DMS79 (cell line): ENCODE measurements at regions not wholly inside any gene's neighbourhood (a gene's known extent, or its start where the extent isn't known, plus 50 kb on each side); places are given as distances from the start of the nearest gene placed in this dataset.

Experiments used
- DNase-seq: peaks from one replicate; lab custom pipeline; 2025; lab: John Stamatoyannopoulos, UW

DNA sequence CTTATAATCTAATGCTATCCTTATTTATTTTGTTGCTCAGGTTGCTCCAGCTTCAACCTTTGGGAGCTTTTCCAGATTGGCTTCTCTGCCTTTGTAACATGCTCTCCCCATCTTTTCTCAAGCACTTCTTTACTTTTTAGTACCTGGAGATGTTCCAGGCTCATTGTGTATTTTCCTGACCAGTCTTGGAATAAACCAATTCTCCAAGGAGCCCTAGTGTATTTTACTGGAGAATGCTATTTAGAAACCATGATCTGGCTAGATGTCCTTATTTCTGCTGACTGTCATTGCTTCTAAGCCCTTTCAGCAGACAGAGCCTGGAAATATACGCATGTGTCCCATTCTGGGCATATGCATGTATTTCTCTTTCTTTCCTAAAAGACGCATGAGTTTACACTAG, 95.7 kb downstream of the EMX2 start:
- DNase-seq, result no peak

DNA sequence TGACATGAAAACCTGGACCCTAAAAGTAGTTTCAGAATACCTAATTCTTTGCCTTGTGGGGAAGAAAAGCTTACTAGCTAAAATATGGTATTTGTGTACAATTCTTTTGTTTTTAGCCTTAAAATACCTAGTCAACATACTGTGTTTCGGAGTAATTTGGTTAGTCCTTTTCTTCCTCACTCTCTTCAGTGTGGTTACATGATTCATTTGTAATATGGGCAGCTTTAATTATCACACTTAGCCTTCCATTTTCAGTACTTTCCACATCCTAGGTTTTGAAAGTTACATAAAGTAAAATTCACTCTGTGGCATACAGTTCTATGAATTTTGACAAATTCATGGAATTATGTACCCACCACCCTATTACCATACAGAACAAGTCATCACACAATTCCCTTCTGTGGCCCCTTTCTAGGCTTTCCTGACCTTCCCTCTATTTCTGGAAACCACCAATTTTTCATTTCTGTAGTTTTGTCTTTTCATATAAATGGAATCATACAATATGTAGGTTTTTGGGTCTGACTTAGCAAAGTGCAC, 96.2 kb downstream of the EMX2 start:
- DNase-seq, result no peak

DNA sequence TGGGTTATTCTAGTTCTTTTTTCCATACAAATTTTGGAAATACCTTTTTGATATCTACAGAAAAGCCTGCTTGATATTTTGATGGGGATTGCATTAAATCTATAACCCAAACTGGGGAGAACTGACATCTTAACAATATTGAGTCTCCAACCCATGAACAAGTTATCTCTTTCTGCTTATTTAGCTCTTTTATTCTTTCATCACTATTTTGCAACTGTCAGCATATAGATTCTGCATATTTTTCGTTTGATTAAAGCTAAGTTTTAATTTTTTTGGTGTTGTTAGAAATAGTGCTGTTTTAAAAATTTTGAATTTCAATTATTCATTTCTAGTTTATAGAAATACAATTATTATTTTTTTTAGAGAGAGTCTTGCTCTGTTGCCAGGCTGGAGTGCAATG, 97.9 kb downstream of the EMX2 start:
- DNase-seq, result no peak

DNA sequence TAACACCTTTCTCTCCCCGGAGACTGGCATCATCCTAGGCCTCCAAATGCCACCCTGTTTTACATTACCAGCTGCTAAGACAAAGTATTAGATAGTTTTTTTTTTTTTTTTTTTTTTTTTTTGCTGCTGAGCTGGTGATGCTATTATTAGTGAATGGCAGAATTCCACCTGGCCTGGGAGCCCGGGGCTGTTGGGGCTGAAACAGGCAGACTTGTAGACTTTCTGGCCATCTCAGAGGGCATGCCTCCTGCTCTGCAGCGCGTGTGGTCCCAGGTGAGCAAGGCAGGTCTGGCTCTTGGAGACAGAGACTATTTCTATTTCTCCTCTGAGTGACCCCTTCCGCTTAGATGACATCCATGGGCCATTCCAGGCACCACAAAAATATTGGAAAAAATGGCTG, 104.2 kb downstream of the EMX2 start:
- DNase-seq, result no peak

DNA sequence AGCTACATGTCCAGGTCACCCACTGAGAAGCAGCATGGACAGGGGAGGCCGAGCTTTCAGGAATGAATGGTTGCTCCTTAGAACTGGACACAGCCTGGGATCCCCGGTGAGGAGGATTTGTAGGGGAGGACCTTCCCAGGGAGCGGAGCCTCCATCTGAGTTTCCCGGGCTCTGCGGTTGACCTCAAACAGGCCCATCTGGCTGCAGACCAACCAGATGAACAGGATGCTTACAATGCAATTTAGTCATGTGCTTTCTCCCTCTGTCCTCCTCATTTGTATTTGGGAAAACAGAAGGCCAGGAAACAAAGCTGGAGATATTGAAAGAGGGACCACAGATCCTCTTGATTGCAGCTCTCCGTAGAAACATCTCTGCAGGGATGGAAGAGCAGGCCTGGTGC, 104.8 kb downstream of the EMX2 start:
- DNase-seq, result no peak

DNA sequence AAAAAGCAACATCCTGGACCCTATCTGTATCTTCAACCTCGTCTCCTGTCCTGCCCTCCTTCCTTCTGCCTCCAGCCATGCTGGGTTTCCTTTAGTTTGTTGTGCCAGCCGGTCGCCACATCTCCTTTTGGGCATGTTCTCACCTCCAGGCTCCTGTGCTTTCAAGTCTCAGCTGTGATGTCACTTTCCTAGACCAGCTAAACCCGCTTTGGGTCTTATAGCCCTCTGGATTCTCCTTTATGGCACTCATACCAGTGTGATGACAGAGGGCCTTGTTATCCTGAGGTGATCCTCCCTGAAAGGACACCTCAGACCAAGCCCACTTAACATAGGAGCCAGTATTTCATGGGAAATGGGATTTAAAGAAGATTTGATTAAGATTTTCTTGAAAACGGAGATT, 108.6 kb downstream of the EMX2 start:
- DNase-seq, result no peak

DNA sequence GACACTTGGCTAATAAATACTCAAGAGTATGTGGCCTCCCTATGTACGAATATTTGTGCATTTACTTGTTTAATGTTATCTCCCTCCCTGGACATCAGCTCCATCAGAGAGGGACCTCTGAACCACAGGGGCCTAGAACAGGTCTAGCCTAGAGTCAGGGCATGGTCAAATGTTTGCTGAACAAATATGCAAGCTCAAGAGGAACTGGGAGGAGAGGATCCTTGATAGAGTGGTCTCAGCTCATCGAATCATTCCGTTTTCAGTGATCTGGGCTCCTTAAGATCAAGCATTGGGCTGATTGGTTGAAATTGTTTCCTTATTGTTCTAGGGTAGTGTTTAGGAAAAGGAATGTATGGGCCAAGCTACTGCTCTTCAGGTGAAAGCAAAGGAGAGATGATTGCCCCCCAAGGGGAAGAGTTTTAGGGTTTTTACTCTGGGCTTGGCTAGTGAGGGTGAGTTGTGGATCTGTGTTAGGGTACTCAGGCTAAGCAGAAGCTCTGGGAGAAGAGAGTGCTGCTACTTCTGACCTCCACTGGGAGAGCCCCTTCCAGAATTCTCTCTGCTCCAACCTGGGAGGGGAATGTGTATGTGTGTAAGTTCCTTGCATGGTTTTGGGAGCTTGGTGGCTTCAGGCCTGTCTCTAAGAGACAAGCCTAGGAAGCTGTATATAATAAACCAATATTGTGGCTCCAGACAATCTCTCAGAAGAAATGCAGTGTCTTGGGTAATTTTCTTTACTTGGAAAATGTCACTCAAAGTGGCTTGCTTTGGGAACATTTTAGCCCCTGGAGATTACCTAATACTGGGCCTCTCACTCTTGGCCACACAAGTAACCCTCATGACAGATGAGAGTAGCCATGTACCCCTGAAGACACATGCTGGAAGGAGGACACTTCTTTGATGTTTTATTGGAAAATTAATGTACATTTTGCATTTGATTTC, 110.0 kb downstream of the EMX2 start:
- DNase-seq, result no peak

DNA sequence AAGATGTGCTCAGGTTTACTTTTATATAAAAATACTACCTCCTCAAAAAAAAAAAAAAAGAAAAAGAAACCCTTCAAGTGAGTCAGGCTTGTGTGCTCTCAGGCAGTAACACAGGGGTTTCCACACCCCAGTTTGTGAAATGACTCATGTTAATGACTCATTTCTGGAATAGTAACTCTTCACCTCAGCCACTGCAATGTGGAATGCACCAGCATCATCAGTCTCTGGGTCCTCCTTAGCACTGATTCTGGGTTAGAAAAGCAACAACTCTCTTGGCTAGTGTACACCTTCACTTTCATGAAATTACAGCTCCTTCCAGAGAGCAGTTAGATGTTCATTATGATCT, 110.6 kb downstream of the EMX2 start:
- no peak for DNase-seq

DNA sequence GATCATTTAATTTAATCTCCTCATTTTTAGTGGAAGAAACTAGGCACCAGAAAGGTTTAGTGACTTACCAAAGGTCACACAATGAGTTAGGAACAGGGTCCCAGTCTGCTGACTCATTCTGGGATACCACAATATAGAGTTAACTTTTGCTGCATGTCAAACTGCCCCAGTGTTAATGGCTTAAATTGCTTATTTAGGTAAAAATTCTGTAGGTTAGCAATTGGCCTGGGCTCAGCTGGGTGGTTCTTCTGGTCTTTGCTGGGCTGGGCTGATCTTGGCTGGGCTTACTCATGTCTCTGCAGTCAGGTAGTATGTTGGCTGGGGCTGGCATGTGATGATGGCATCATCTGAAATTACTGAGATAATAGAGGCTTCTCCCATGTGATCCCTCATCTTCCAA, 111.6 kb downstream of the EMX2 start:
- no peak for DNase-seq

DNA sequence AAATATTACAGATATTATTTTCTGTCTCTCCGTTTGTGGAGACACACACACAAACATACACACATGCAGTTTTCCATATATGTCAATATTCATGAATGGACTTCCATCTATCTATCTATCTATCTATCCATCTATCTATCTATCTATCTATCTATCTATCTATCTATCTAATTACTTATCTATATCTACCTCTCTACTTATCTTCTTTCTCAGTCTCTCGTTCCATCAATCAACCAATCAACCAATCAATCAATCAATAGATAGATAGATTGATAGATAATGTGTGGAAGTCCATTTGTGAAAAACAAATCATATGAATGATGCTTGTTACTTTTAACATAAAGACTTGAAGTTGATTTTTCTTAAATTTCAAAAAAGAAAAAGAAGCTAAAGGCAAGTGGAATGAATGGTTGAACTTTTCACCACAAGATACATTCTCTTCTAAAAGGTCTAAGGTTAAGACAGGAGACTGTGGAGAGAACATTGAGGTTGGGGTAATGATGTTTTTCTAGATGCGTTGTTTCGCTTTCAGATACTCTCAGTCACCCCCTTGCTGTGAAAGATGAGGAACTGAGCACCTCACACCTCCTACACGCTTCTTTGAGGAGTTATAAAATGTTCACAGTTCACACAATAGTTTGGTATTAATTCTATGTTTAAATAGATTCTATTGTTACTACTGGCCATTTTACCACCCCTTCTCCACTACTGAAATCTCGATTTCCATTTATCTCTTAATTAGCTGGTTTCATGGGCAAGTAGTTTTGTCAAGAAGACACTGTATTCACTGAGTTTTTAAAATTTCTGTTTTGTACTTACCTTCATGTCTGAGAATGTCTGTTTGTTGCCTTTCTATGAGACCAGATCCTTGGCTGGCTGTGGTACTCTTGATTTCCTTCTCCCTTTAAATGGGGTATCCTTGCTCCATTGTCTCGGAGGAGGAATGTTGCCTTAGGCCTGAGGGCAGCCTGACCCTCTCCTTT, 114.1 kb downstream of the EMX2 start:
- no peak for DNase-seq

DNA sequence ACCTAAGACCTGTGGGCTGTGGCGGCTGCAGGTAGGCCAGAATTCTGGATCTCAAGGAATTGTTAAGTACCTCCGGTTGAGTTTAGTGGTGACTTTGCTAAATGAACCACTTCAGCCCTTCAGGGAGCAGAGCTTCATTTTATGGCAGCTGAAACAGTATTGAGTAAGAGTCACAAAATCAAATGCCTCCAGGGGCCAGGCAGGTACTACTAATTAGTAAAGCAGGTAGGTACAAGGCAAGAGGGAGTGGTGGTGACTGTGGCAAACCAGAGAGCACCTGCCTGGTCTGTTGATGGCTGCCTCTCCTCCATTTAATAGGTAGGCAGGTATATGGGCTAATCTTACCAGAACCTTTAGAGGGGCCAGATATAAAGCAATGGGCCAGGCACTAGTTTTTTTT, 118.8 kb downstream of the EMX2 start:
- DNase-seq, result no peak

DNA sequence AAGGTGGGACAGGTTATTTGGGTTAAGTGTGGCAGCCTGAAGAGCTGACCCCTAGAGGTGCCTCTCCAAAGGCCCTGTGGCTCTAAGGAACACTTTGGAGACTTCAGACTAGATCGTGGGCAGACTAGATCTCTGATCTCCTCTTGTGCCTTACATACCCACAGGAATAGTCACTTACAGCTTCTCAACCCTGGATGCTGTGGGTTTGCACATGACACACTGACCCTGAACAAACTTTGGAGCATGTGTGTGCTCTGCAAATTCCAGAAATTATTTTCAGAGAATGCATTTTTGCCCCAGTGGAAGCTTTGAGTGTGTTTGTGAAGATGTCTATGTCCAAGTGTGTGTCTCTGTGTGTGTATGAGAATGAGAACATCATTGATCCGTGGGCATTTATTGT, 119.6 kb downstream of the EMX2 start:
- no peak for DNase-seq

DNA sequence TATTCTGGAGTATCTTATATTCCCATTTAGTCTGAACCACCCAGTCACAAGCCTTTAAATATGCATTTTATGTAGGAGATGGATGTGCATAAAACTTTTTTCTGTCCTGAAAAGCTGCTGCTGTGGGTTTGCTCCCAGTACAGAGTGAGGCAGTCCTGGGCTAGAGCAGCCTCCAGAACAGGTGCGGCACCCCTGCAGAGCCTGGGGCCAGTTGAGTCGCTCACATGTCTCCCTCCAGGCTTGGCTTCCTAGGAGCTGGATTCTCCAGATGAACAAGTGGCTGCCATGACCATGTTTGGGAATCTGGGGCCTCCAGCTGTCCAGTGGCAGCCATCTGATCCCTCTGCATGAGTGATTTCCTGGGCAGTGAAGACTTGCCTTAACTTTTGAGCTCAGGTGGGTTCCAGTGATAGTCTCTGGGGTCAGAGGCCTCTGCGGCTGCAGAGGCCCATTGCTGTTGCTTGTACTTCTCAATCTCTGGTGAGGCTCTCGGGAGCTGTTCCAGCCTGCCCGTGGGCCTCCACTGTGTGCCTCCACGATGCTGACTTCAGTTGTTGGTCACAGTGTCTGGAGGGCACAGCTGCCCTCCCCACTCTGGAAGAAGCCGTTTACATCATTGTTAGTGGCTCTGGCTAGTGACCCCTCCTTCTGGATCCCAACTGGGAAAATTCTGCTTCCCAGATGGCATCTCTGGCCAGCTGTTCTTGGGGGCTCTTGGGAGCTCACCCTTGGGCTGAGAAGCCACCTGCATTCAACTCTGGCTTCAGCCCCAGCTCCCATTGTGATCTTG, 120.4 kb downstream of the EMX2 start:
- DNase-seq, result no peak

DNA sequence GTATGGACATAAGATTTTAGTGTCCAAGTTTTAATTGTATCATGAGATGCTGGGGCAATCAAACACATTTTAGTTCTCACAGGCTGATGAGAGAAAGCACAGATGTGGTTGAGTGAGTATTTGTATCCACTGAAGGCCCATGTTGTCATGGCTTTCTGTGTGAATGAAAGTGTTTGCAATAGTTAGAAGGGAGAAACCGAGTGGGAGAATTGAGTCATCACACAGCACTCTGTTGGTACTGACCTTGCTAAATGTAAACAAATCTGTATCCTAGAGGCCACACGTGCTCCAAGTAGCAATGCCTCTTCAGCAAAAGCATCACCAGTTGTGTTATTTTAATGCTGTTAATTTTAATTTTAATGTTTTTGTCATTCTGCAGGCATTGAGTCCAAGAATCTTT, 121.2 kb downstream of the EMX2 start:
- DNase-seq, result no peak

DNA sequence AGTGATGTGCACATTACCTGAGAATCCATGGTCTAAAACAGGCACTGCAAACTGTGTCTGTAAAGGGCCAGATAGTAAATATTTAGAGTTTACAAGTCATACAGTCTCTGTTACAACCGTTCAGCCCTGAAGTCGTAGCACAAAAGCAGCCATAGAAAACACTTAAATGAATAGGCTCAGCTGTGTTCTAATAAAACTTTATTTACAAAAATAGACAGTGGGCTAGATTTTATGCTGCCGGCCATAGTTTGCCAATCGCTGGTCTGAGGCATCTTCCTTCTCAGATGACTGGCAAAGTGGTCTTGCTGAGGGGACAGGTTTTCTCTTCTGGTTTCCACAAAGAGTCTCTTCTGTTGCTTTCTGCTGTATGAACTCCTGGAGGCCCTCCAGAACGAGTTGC, 121.7 kb downstream of the EMX2 start:
- DNase-seq, result no peak

DNA sequence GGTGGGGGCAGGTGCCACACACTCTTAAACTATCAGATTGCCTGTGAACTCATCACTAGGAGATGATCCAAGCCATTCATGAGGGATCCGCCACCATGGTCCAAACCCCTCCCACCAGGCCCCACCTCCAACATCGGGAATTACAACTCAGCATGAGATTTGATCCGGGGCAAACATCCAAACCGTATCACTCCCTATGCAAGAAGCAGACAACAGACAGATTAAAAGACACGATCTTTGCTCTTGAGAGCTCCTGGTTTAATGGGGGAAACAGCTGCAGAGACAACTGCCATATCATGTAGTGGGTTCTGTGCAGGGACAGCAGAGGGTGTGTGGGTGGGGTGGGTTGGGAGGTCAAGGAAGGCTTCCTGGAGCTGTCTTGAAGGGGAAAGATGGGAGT, 123.6 kb downstream of the EMX2 start:
- no peak for DNase-seq

DNA sequence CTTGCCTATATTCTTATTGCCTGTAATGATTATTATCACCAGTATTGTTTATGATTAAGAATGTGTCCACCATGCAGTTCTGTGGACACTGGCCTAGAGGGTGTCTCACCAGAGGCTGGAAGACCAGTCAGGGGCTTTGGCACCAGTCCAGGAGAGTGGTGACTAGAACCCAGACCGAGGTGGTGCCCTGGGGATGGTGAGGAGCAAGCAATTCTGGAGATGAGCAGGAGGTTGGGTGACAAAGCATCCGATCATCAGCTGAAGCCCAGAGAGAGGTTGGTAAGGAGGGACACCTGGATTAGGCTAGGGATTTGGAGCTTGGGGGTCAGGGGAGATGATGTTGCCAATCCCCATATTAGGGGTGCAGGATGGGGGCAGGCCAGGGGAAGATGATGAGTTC, 124.4 kb downstream of the EMX2 start:
- no peak for DNase-seq

DNA sequence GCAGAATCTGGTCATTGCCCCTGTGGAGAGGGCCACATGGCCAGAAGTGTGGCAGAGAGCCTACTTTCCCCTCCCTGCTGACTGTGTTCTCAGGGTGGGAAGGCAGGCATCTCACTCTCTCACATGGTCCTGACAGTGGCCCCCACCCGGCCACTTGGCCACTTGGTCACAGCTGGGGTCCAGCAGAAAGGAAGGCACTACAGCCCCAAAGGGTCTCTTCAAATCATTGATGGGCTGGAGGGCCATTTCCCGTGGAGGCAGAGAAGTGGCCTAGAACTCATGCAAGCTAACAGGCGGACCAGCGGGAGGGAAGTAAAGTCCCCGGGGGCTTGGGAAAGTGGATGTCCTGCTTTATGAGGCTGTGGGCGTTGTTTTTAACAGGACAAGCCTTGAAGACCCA, 125.3 kb downstream of the EMX2 start:
- no peak for DNase-seq

DNA sequence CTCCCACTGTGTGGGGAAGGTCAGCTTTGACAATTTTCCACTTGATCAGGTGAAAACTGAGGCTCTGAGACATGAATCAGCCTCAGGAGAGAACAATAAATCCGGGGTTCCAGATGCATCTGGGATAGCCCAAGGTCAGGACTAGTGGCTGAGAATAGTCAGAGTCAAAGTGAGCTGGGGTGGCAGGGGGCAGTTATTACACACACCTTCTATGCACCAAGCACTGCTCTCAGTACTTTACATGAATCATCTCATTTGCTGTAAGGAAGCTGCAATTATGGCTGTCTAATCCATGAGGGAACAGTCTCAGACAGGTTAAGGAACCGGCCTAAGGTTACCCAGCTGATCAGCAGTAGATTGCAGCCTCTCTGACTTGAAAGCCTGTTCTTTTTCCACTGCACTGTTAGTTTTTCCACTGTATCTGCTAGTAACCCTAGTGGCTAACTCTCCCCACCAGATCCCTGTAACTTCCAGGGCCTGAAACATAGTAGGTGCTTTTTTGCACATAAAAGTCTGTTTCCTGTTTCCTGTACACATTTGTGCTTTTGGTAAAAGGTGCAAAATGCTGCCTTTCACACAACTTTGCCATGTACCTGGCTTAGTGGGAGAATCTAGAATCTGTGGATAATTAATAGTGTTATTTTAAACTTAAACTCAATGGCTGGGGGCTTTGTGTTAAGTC, 125.9 kb downstream of the EMX2 start:
- DNase-seq, result no peak

DNA sequence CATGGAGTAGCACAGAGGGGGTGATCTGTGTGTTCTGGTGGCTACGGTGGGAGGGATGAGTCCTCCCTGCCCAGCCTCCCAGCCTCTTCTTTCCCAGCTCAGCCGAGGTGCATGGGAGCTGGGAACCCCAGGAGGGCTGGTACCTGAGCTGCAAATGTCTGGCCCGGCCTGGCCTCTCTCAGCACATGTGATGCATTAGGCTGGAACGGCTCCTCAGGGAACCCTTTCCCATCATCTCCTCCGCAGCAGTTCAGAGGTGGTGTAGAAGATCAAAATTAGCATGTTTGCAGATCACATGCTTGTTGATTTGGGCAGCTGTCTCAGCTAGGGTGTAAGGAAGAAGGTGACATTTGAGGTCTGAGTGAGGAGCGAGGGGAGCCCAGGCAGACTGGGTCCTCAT, 126.6 kb downstream of the EMX2 start:
- no peak for DNase-seq

DNA sequence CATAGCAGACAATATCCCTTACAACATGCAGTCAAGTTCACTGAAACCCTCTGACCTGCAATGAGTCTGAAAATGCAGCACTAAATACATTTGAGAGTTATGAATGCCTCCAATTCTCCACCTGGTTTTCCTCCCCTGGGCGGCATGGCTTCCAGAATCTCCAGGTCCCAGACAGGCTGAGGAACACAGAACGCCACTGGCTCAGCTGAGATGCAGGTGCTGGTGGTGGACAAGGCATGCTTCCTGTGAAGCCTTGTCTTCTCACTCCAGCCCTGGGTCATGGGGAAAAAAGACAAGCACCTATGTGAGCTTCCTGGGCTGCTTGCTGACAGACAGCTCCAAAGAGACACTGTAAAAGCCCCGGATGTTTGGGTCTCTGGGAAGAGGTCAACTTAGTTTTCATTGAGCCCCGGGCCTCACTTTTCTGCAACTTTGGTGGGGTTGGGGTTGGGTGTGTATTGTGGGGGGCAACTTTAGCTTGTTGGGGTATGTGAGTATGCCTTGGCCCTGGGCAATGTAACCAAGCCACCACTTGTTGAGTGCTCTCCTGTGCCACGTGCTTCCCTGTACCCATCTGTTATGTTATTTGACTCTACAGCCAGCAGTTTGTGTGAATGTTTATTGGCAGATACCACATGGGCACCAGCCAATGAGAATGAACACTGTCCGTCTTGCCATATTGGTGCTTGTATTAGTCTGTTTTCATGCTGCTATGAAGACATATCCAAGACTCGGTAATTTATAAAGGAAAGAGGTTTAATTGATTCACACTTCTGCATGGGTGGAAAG, 127.8 kb downstream of the EMX2 start:
- no peak for DNase-seq
